ENCODE measurements at regions not wholly inside any gene's neighbourhood (a gene's known extent, or its start where the extent isn't known, plus 50 kb on each side); places are given as distances from the start of the nearest gene placed in this dataset.

GRCh38 chr3:59186725-59187124 lies 136.9 kb upstream of the CFAP20DC start:
- TF ChIP-seq POLR2AphosphoS5 (IDR thresholded peaks at IDR 0.05; ENCODE audit: low read depth, low read length) (no peak), TAF1 (IDR thresholded peaks at IDR 0.05; ENCODE audit: borderline replicate concordance, low read depth, low read length) (no peak)

All from GM12892 (cell line).